ENCODE measurements at regions not wholly inside any gene's neighbourhood (a gene's known extent, or its start where the extent isn't known, plus 50 kb on each side); places are given as distances from the start of the nearest gene placed in this dataset.

DNA sequence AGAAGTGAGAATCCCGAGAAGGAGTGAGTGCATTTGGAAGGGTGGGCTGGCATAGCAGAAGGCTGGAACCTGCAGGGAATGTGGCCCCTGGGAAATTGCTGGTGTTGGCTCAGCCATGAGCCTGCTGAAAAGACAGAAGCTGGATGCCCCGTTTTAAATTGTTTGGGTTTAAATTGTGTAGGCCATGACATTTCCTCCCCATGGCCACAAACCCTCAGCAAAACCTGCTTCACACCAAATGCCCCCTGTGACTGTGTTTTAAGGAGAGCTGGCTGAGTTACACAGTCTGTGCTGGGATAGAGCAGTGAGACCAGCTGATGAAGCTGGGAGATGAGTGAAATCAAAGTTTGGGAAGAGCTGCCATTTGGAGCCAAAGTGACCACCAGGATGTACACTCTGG lies 216.3 kb upstream of the RGMA start:
- TF ChIP-seq CTCF (conservative IDR thresholded peaks at IDR 0.05; ENCODE audit: low read length): no peak
- no peak for TF ChIP-seq EZH2phosphoT487 (IDR thresholded peaks at IDR 0.05; ENCODE audit: borderline replicate concordance)

Measured in Loucy (cell line).